AG10803 (cell line): ENCODE measurements at regions not wholly inside any gene's neighbourhood (a gene's known extent, or its start where the extent isn't known, plus 50 kb on each side); places are given as distances from the start of the nearest gene placed in this dataset.

Experiments used
- DNase-seq: peaks from one replicate; pipeline ENCODE4 v3.0.0; 2010; ENCODE audit warnings: low read depth
- H3K4me3 ChIP-seq: 2 replicates; pipeline ENCODE4 v1.5.1; 2011; ENCODE audit warnings: mild to moderate bottlenecking, low read length, control low read depth
- TF ChIP-seq, protein P1 (sequence below): conservative IDR thresholded peaks from 2 replicates; pipeline ENCODE4 v1.5.1; 2011; ENCODE audit warnings: mild to moderate bottlenecking, low read length, control low read depth, inconsistent platforms

DNA sequence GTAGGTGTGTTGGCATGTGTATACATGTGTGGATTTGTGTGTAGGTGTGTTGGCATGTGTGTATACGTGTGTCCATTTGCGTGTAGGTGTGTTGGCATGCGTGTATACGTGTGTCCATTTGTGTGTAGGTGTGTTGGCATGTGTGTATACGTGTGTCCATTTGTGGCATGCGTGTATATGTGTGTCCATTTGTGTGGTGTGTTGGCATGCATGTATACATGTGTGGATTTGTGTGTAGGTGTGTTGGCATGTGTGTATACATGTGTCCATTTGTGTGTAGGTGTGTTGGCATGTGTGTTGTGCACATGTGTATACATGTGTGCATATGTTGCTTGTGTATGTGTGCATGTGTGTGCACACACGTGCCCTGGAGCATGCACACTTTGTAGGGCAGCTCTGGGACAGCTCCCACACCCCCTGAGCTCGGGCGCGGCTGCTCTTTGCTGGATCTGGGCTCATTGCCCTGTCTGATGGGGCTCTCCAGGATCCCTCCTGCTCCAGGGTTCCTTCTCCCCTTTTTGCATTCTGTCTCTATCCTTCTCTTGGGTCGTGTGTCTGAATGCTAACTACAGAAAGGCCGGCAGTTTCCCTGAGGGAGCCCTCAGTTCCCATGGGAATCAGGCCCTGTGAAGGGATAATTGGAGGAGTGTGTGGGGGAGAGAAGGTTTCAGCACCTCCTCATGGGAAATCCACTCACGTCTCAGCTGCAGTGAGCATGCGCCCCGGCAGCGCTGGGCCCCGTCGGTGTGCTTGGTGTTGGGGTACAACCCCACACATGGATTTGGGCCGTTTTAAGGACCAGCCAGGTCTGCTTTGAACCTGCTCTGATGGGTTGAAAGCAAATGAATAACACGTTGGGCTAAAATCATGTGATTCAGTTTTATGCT, 102.0 kb downstream of the ERMARD start:
- DNase-seq: no peak
- H3K4me3 ChIP-seq: no peak overlapping the region
- TF ChIP-seq, protein P1, sequence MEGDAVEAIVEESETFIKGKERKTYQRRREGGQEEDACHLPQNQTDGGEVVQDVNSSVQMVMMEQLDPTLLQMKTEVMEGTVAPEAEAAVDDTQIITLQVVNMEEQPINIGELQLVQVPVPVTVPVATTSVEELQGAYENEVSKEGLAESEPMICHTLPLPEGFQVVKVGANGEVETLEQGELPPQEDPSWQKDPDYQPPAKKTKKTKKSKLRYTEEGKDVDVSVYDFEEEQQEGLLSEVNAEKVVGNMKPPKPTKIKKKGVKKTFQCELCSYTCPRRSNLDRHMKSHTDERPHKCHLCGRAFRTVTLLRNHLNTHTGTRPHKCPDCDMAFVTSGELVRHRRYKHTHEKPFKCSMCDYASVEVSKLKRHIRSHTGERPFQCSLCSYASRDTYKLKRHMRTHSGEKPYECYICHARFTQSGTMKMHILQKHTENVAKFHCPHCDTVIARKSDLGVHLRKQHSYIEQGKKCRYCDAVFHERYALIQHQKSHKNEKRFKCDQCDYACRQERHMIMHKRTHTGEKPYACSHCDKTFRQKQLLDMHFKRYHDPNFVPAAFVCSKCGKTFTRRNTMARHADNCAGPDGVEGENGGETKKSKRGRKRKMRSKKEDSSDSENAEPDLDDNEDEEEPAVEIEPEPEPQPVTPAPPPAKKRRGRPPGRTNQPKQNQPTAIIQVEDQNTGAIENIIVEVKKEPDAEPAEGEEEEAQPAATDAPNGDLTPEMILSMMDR: no peak

DNA sequence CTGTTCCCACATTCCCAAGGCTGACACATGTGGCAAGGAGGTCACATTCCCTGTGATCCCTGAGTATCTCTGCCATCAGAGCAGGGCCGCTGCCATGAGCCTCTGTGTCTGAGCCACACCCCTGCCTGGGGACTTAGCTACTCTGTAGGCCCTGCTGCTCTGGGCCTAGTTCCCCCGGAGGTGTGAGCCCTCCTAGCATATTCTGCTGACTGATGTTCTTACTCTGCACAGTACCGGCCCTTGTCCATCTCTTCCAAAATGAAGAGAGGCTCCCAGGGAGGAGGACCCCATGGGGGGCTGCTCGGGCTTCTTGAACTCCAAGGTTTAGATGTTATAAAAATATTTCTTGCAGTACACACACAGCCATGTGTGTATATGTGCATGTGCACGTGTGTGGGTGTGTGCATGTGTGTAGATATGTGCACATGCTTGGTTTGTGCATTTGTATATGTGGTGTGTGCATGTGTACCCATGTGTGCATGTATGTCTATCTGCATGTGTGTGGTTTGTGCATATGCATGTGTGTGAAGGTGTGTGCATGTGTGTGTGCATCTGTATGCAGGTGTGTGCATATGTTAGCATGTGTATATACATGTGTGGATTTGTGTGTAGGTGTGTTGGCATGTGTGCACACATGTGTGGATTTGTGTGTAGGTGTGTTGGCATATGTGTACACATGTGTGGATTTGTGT, 101.2 kb downstream of the ERMARD start:
- DNase-seq: no peak
- TF ChIP-seq, protein P1: no peak
- H3K4me3 ChIP-seq: no peak overlapping the region

DNA sequence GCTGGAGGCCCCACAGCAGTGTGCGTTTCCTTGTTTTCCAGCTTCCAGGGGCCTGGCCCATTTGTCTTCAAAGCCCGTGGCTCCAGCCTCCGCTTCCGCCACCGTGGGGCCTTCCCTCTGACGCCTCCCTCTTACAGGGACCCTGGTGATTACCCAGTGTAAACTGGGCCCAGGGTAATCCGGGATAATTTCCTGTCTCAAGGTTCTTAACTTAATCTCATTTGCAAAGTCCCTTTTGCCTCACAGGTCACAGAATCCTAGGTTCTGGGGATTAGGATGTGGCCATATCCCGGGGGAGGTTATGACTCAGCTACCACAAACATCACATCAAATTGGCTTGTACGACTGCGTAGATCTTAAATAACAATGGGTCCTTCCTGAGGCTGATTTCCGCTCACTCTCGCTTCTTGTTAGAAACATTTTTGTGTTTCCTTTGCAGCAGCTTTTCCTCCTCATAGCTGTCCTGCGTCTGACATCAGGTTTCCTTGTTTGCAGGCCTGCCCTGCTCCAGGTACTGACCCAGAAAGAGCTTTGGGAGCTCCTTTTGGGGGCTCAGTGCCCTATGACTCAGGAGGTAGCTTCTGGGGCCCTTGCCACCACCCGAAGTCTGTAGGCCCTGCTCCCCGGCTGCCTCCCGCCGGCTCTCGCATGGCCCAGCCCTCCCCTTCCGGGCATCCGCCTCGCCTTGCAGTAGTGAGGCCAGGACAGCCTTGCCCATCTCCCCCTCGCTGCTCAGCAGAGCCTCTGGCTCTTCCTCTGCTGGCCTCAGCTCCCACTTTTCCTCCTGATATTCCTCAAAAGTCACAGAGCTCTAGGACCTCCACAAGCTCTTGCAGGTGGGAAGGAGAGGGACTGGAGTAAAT, 100.5 kb downstream of the ERMARD start:
- no peak for DNase-seq
- H3K4me3 ChIP-seq: no peak overlapping the region
- TF ChIP-seq, protein P1: no peak

DNA sequence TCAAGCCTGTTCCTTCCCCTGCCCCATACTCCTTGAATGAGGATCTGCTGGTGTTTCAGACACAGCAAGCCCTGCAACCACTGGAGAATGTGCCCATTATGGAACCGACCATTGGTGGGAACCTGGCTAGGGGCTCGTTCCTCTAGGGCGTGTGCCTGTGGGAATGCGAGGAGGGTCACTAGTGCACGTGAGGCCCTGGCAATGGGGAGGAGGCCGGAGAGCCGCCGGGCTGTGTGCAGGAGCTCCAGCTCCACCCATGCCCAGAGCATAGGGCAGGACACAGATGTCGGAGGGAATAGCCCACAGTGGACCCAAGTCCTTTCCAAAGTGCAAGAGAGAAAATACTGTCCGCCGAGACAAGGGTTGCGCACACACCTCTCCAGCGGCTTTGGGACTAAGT, 99.3 kb downstream of the ERMARD start:
- DNase-seq: no peak
- H3K4me3 ChIP-seq: no peak overlapping the region
- TF ChIP-seq, protein P1: no peak

DNA sequence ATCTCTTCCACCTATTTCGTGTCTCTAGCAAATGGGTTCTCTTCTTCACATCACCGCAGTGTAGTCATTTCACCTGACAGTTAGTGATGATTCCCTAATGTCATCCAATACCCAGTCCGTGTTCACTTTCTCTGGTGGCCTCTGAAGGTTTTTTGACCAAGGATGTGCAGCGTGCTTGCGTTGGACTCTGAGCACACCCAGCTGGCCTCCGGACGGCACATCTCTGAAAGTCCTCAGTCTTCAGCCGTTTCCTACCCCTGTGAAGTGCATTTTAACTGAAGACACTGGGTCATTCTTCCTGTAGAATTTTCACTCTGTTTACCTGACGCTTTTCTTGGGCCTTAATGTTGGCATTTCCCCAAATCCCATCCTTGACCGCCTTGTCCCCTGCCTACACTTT, 98.7 kb downstream of the ERMARD start:
- TF ChIP-seq, protein P1: no peak
- no peak for DNase-seq
- H3K4me3 ChIP-seq: no peak overlapping the region

DNA sequence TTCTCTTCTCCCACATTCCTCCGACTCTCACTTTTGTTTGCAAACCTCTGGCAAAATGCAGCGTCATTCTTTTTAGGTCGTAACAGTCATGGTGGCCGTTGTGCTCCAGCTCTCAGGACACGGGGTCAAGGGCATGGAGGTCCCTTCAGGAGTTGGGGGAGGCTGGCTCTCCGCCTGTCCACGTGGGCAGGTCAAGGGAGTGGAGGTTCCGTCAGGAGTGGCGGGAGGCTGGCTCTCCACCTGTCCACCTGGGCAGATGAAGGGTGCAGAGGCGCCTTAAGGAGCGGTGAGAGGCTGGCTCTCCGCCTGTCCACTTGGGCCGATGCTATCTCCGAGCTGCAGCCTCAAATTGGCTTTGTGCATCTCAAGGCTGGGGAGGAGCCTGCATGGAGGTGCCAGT, 98.0 kb downstream of the ERMARD start:
- DNase-seq: no peak
- TF ChIP-seq, protein P1: no peak
- no peak overlapping the region for H3K4me3 ChIP-seq
